ENCODE measurements at regions not wholly inside any gene's neighbourhood (a gene's known extent, or its start where the extent isn't known, plus 50 kb on each side); places are given as distances from the start of the nearest gene placed in this dataset.

DNA sequence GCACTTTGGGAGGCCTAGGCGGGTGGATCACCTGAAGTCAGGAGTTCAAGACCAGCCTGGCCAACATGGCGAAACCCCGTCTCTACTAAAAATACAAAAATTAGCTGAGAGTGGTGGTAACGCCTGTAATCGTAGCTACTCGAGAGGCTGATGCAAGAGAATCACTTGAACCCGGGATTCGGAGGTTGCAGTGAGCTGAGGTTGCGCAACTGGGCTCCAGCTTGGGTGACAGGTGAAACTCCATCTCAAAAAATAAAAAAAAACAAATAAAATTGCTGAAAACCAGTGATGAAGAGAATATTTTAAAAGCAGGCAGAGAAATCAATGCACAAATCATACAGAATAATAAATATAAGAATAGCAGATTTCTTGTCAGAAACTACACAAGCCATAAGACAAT lies 129.3 kb downstream of the SLIT2 start:
- TF ChIP-seq POLR2A (IDR thresholded peaks at IDR 0.05; ENCODE audit: extremely low read depth, insufficient read length) = no peak
- TF ChIP-seq, protein P1, sequence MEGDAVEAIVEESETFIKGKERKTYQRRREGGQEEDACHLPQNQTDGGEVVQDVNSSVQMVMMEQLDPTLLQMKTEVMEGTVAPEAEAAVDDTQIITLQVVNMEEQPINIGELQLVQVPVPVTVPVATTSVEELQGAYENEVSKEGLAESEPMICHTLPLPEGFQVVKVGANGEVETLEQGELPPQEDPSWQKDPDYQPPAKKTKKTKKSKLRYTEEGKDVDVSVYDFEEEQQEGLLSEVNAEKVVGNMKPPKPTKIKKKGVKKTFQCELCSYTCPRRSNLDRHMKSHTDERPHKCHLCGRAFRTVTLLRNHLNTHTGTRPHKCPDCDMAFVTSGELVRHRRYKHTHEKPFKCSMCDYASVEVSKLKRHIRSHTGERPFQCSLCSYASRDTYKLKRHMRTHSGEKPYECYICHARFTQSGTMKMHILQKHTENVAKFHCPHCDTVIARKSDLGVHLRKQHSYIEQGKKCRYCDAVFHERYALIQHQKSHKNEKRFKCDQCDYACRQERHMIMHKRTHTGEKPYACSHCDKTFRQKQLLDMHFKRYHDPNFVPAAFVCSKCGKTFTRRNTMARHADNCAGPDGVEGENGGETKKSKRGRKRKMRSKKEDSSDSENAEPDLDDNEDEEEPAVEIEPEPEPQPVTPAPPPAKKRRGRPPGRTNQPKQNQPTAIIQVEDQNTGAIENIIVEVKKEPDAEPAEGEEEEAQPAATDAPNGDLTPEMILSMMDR (IDR thresholded peaks at IDR 0.05; ENCODE audit: low read depth, low read length) = no peak
